ENCODE measurements at regions not wholly inside any gene's neighbourhood (a gene's known extent, or its start where the extent isn't known, plus 50 kb on each side); places are given as distances from the start of the nearest gene placed in this dataset.
"Not testable (repeated sequence)": the region's sequence is repeated elsewhere in the genome, so short reads cannot be mapped to it uniquely, and the experiment has no call there.

- no peak overlapping the region for H3K27ac ChIP-seq (ENCODE audit: low read depth, low read length)
- H3K9me3 ChIP-seq (ENCODE audit: control insufficient read depth in 3 of 3, low read length in 3 of 3), result no peaks in the 10 kb centered on the region
- H3K27me3 ChIP-seq (ENCODE audit: control insufficient read depth in 3 of 3, insufficient read depth in 3 of 3, low read length in 3 of 3), result no peaks in the 10 kb centered on the region
- no peak overlapping the region for H3K9ac ChIP-seq (ENCODE audit: low read depth in 1 of 3, low read length in 3 of 3)
- H3K36me3 ChIP-seq (ENCODE audit: control insufficient read depth in 3 of 3, insufficient read depth in 3 of 3, low read length in 3 of 3), result peaks cover 0 to 7% (median 2%) of the 10 kb centered on the region in 3 donors
- H3K4me1 ChIP-seq (ENCODE audit: control insufficient read depth in 3 of 3, insufficient read depth in 3 of 3, low read length in 3 of 3), result no peaks in the 10 kb centered on the region
- H3K4me3 ChIP-seq (ENCODE audit: low read length in 3 of 3), result no peak overlapping the region
Observed at GRCh38 chr1:65577278-65577677, 156.8 kb downstream of the LEPR start.

GRCh38 chr1:65577982-65578381 is 157.5 kb downstream of the LEPR start:
- H3K27ac ChIP-seq (ENCODE audit: low read depth, low read length); H3K27me3 ChIP-seq (ENCODE audit: control insufficient read depth in 3 of 3, insufficient read depth in 3 of 3, low read length in 3 of 3); H3K4me3 ChIP-seq (ENCODE audit: low read length in 3 of 3); H3K36me3 ChIP-seq (ENCODE audit: control insufficient read depth in 3 of 3, insufficient read depth in 3 of 3, low read length in 3 of 3); H3K9me3 ChIP-seq (ENCODE audit: control insufficient read depth in 3 of 3, low read length in 3 of 3); H3K9ac ChIP-seq (ENCODE audit: low read depth in 1 of 3, low read length in 3 of 3); H3K4me1 ChIP-seq (ENCODE audit: control insufficient read depth in 3 of 3, insufficient read depth in 3 of 3, low read length in 3 of 3): not testable (repeated sequence)

- H3K27ac ChIP-seq (ENCODE audit: low read depth, low read length), result no peak overlapping the region
- H3K9me3 ChIP-seq (ENCODE audit: control insufficient read depth in 3 of 3, low read length in 3 of 3), result no peaks in the 10 kb centered on the region
- H3K4me3 ChIP-seq (ENCODE audit: low read length in 3 of 3), result no peak overlapping the region
- no peak overlapping the region for H3K9ac ChIP-seq (ENCODE audit: low read depth in 1 of 3, low read length in 3 of 3)
- no peaks in the 10 kb centered on the region for H3K4me1 ChIP-seq (ENCODE audit: control insufficient read depth in 3 of 3, insufficient read depth in 3 of 3, low read length in 3 of 3)
- H3K27me3 ChIP-seq (ENCODE audit: control insufficient read depth in 3 of 3, insufficient read depth in 3 of 3, low read length in 3 of 3), result no peaks in the 10 kb centered on the region
- H3K36me3 ChIP-seq (ENCODE audit: control insufficient read depth in 3 of 3, insufficient read depth in 3 of 3, low read length in 3 of 3), result peaks cover 0 to 3% (median under 1%) of the 10 kb centered on the region in 3 donors
Observed at GRCh38 chr1:65581119-65581518, 160.7 kb downstream of the LEPR start.

- Histone ChIP-seq H3K36me3 (ENCODE audit: control insufficient read depth in 3 of 3, insufficient read depth in 3 of 3, low read length in 3 of 3) (no peaks in the 10 kb centered on the region), H3K27me3 (ENCODE audit: control insufficient read depth in 3 of 3, insufficient read depth in 3 of 3, low read length in 3 of 3) (no peaks in the 10 kb centered on the region), H3K27ac (ENCODE audit: low read depth, low read length) (no peak overlapping the region), H3K9ac (ENCODE audit: low read depth in 1 of 3, low read length in 3 of 3) (no peak overlapping the region), H3K4me1 (ENCODE audit: control insufficient read depth in 3 of 3, insufficient read depth in 3 of 3, low read length in 3 of 3) (no peaks in the 10 kb centered on the region), H3K4me3 (ENCODE audit: low read length in 3 of 3) (no peak overlapping the region), H3K9me3 (ENCODE audit: control insufficient read depth in 3 of 3, low read length in 3 of 3) (no peaks in the 10 kb centered on the region)
Observed at GRCh38 chr1:65584399-65584798, 163.9 kb downstream of the LEPR start.

GRCh38 chr1:65590279-65590678 is 169.8 kb downstream of the LEPR start:
- no peaks in the 10 kb centered on the region for H3K27me3 ChIP-seq (ENCODE audit: control insufficient read depth in 3 of 3, insufficient read depth in 3 of 3, low read length in 3 of 3)
- H3K4me1 ChIP-seq (ENCODE audit: control insufficient read depth in 3 of 3, insufficient read depth in 3 of 3, low read length in 3 of 3), result no peaks in the 10 kb centered on the region
- no peak overlapping the region for H3K4me3 ChIP-seq (ENCODE audit: low read length in 3 of 3)
- no peak overlapping the region for H3K27ac ChIP-seq (ENCODE audit: low read depth, low read length)
- H3K9me3 ChIP-seq (ENCODE audit: control insufficient read depth in 3 of 3, low read length in 3 of 3), result no peaks in the 10 kb centered on the region
- no peak overlapping the region for H3K9ac ChIP-seq (ENCODE audit: low read depth in 1 of 3, low read length in 3 of 3)
- no peaks in the 10 kb centered on the region for H3K36me3 ChIP-seq (ENCODE audit: control insufficient read depth in 3 of 3, insufficient read depth in 3 of 3, low read length in 3 of 3)

- no peaks in the 10 kb centered on the region for H3K27me3 ChIP-seq (ENCODE audit: control insufficient read depth in 3 of 3, insufficient read depth in 3 of 3, low read length in 3 of 3)
- no peak overlapping the region for H3K9ac ChIP-seq (ENCODE audit: low read depth in 1 of 3, low read length in 3 of 3)
- no peak overlapping the region for H3K4me3 ChIP-seq (ENCODE audit: low read length in 3 of 3)
- H3K27ac ChIP-seq (ENCODE audit: low read depth, low read length), result no peak overlapping the region
- no peaks in the 10 kb centered on the region for H3K36me3 ChIP-seq (ENCODE audit: control insufficient read depth in 3 of 3, insufficient read depth in 3 of 3, low read length in 3 of 3)
- no peaks in the 10 kb centered on the region for H3K9me3 ChIP-seq (ENCODE audit: control insufficient read depth in 3 of 3, low read length in 3 of 3)
- H3K4me1 ChIP-seq (ENCODE audit: control insufficient read depth in 3 of 3, insufficient read depth in 3 of 3, low read length in 3 of 3), result no peaks in the 10 kb centered on the region
Observed at GRCh38 chr1:65593516-65593915, 173.0 kb downstream of the LEPR start.

- Histone ChIP-seq H3K27me3 (ENCODE audit: control insufficient read depth in 3 of 3, insufficient read depth in 3 of 3, low read length in 3 of 3) (no peaks in the 10 kb centered on the region), H3K9ac (ENCODE audit: low read depth in 1 of 3, low read length in 3 of 3) (no peak overlapping the region), H3K4me1 (ENCODE audit: control insufficient read depth in 3 of 3, insufficient read depth in 3 of 3, low read length in 3 of 3) (no peaks in the 10 kb centered on the region), H3K9me3 (ENCODE audit: control insufficient read depth in 3 of 3, low read length in 3 of 3) (no peaks in the 10 kb centered on the region), H3K36me3 (ENCODE audit: control insufficient read depth in 3 of 3, insufficient read depth in 3 of 3, low read length in 3 of 3) (no peaks in the 10 kb centered on the region), H3K4me3 (ENCODE audit: low read length in 3 of 3) (no peak overlapping the region), H3K27ac (ENCODE audit: low read depth, low read length) (no peak overlapping the region)
Observed at GRCh38 chr1:65595724-65596123, 175.3 kb downstream of the LEPR start.

- Histone ChIP-seq H3K27ac (ENCODE audit: low read depth, low read length) (no peak overlapping the region), H3K36me3 (ENCODE audit: control insufficient read depth in 3 of 3, insufficient read depth in 3 of 3, low read length in 3 of 3) (no peaks in the 10 kb centered on the region), H3K9me3 (ENCODE audit: control insufficient read depth in 3 of 3, low read length in 3 of 3) (no peaks in the 10 kb centered on the region), H3K4me1 (ENCODE audit: control insufficient read depth in 3 of 3, insufficient read depth in 3 of 3, low read length in 3 of 3) (no peaks in the 10 kb centered on the region), H3K9ac (ENCODE audit: low read depth in 1 of 3, low read length in 3 of 3) (no peak overlapping the region), H3K27me3 (ENCODE audit: control insufficient read depth in 3 of 3, insufficient read depth in 3 of 3, low read length in 3 of 3) (no peaks in the 10 kb centered on the region), H3K4me3 (ENCODE audit: low read length in 3 of 3) (no peak overlapping the region)
Observed at GRCh38 chr1:65596768-65597167, 176.3 kb downstream of the LEPR start.

GRCh38 chr1:65605621-65606020 is 185.2 kb downstream of the LEPR start:
- no peaks in the 10 kb centered on the region for H3K36me3 ChIP-seq (ENCODE audit: control insufficient read depth in 3 of 3, insufficient read depth in 3 of 3, low read length in 3 of 3)
- no peaks in the 10 kb centered on the region for H3K4me1 ChIP-seq (ENCODE audit: control insufficient read depth in 3 of 3, insufficient read depth in 3 of 3, low read length in 3 of 3)
- no peaks in the 10 kb centered on the region for H3K9me3 ChIP-seq (ENCODE audit: control insufficient read depth in 3 of 3, low read length in 3 of 3)
- H3K4me3 ChIP-seq (ENCODE audit: low read length in 3 of 3), result no peak overlapping the region
- no peak overlapping the region for H3K27ac ChIP-seq (ENCODE audit: low read depth, low read length)
- H3K27me3 ChIP-seq (ENCODE audit: control insufficient read depth in 3 of 3, insufficient read depth in 3 of 3, low read length in 3 of 3), result no peaks in the 10 kb centered on the region
- H3K9ac ChIP-seq (ENCODE audit: low read depth in 1 of 3, low read length in 3 of 3), result no peak overlapping the region

GRCh38 chr1:65606426-65606825 is 186.0 kb downstream of the LEPR start:
- H3K27me3 ChIP-seq (ENCODE audit: control insufficient read depth in 3 of 3, insufficient read depth in 3 of 3, low read length in 3 of 3), result no peaks in the 10 kb centered on the region
- no peaks in the 10 kb centered on the region for H3K4me1 ChIP-seq (ENCODE audit: control insufficient read depth in 3 of 3, insufficient read depth in 3 of 3, low read length in 3 of 3)
- H3K27ac ChIP-seq (ENCODE audit: low read depth, low read length), result no peak overlapping the region
- H3K9ac ChIP-seq (ENCODE audit: low read depth in 1 of 3, low read length in 3 of 3), result no peak overlapping the region
- no peaks in the 10 kb centered on the region for H3K36me3 ChIP-seq (ENCODE audit: control insufficient read depth in 3 of 3, insufficient read depth in 3 of 3, low read length in 3 of 3)
- H3K9me3 ChIP-seq (ENCODE audit: control insufficient read depth in 3 of 3, low read length in 3 of 3), result no peaks in the 10 kb centered on the region
- H3K4me3 ChIP-seq (ENCODE audit: low read length in 3 of 3), result no peak overlapping the region

GRCh38 chr1:65613884-65614283 is 178.8 kb upstream of the PDE4B start:
- Histone ChIP-seq H3K4me3 (ENCODE audit: low read length in 3 of 3) (no peak overlapping the region), H3K9ac (ENCODE audit: low read depth in 1 of 3, low read length in 3 of 3) (no peak overlapping the region), H3K4me1 (ENCODE audit: control insufficient read depth in 3 of 3, insufficient read depth in 3 of 3, low read length in 3 of 3) (no peaks in the 10 kb centered on the region), H3K36me3 (ENCODE audit: control insufficient read depth in 3 of 3, insufficient read depth in 3 of 3, low read length in 3 of 3) (no peaks in the 10 kb centered on the region), H3K27me3 (ENCODE audit: control insufficient read depth in 3 of 3, insufficient read depth in 3 of 3, low read length in 3 of 3) (no peaks in the 10 kb centered on the region), H3K9me3 (ENCODE audit: control insufficient read depth in 3 of 3, low read length in 3 of 3) (no peaks in the 10 kb centered on the region), H3K27ac (ENCODE audit: low read depth, low read length) (no peak overlapping the region)
